ENCODE measurements at regions not wholly inside any gene's neighbourhood (a gene's known extent, or its start where the extent isn't known, plus 50 kb on each side); places are given as distances from the start of the nearest gene placed in this dataset.
"Not testable (repeated sequence)": the region's sequence is repeated elsewhere in the genome, so short reads cannot be mapped to it uniquely, and the experiment has no call there.

DNA sequence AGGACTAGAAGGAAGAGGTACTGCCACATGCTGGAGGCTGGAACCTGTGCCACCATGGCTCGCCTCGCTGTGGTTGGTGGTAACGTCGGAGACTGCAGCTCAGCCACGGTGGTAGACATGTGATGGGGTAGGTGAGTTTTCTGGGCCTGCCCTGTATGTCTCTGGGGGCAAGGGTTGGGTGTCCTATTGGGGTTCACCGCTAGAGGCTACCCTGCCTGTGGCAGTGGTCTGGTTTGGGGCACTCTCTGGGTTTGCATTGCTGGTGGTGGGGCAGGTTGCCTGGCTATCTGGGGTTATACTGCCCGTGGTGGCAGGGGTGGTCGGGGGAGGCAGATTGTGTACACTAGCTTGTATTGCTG, 79.3 kb upstream of the KCNJ18 start:
- Histone ChIP-seq H3K27ac (no peak overlapping the region), H3K27me3 (replicated peaks in 1 of 7) (no peaks in the 10 kb centered on the region), H3K4me3 (no peak overlapping the region), H3K9me3 (no peaks in the 10 kb centered on the region), H3K4me1 (no peaks in the 10 kb centered on the region), H3K36me3 (no peaks in the 10 kb centered on the region)
- intact Hi-C loops (cut with DNase I; ENCODE audit: low total_unique reads) = no loop called here
- DNase-seq = no peak
- TF ChIP-seq POLR2A (IDR thresholded peaks at IDR 0.05) = no peak
- TF ChIP-seq POLR2AphosphoS5 (IDR thresholded peaks at IDR 0.05) = no peak
- TF ChIP-seq, protein P1, sequence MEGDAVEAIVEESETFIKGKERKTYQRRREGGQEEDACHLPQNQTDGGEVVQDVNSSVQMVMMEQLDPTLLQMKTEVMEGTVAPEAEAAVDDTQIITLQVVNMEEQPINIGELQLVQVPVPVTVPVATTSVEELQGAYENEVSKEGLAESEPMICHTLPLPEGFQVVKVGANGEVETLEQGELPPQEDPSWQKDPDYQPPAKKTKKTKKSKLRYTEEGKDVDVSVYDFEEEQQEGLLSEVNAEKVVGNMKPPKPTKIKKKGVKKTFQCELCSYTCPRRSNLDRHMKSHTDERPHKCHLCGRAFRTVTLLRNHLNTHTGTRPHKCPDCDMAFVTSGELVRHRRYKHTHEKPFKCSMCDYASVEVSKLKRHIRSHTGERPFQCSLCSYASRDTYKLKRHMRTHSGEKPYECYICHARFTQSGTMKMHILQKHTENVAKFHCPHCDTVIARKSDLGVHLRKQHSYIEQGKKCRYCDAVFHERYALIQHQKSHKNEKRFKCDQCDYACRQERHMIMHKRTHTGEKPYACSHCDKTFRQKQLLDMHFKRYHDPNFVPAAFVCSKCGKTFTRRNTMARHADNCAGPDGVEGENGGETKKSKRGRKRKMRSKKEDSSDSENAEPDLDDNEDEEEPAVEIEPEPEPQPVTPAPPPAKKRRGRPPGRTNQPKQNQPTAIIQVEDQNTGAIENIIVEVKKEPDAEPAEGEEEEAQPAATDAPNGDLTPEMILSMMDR (IDR thresholded peaks at IDR 0.05 in 8 of 11, conservative IDR thresholded peaks at IDR 0.05 in 3 of 11) = no peak
- 83 to 93% (median 88%) methylated on average over 6 to 8 of the region's 8 CpGs for WGBS, 5 donors

DNA sequence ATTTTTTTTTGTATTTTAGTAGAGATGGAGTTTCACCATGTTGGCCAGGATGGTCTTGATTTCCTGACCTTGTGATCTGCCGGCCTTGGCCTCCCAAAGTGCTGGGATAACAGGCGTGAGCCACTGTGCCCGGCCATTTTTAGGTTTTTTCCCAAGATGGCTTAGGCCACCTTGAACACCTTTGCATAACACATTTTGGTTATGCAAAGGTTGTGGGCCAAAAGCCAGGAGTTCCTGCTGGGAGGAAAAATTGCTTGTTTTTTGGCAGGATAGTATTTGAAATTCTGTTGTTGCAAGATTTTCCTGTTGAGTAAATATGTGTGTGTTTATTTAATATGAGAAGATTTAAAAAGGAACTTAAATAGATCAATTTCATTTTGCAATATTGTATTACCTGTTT, 65.3 kb upstream of the KCNJ18 start:
- intact Hi-C loops (cut with DNase I; ENCODE audit: low total_unique reads); H3K27ac ChIP-seq; H3K4me1 ChIP-seq; H3K9me3 ChIP-seq; DNase-seq; H3K36me3 ChIP-seq; H3K27me3 ChIP-seq (replicated peaks in 1 of 7); H3K4me3 ChIP-seq: not testable (repeated sequence)
- 62 to 89% (median 74%) methylated on average over 3 of the region's 3 CpGs for WGBS, 5 donors

Small RNA genes in the stretch of these regions (small RNA-seq; reads per million reads assigned to genes)
- 0 reads per million in 4 donors for gene AC233702.6
- gene AC233702.8 = 0 reads per million in 4 donors
